HG03045 (cell line): ENCODE measurements at regions not wholly inside any gene's neighbourhood (a gene's known extent, or its start where the extent isn't known, plus 50 kb on each side); places are given as distances from the start of the nearest gene placed in this dataset.
A peak's percentile ranks its signal among the peaks of the same experiment; 100 is the strongest.

Source experiments
- ATAC-seq: cut with Tn5 transposase; IDR thresholded peaks from one replicate; pipeline ENCODE4 v1.9.1; 2021; ENCODE audit warnings: mild to moderate bottlenecking, moderate library complexity; ENCODE audit not compliant: unreplicated experiment

- no peak for ATAC-seq
These were observed 374.9 kb downstream of the GJA1 start for GRCh38 chr6:121810158-121811032.

GRCh38 chr6:121811106-121811505, 375.7 kb downstream of the GJA1 start:
- no peak for ATAC-seq

GRCh38 chr6:121816361-121816760, 380.9 kb downstream of the GJA1 start:
- ATAC-seq, result no peak

- no peak for ATAC-seq
These were observed 381.6 kb downstream of the GJA1 start for GRCh38 chr6:121816906-121817540.

DNA sequence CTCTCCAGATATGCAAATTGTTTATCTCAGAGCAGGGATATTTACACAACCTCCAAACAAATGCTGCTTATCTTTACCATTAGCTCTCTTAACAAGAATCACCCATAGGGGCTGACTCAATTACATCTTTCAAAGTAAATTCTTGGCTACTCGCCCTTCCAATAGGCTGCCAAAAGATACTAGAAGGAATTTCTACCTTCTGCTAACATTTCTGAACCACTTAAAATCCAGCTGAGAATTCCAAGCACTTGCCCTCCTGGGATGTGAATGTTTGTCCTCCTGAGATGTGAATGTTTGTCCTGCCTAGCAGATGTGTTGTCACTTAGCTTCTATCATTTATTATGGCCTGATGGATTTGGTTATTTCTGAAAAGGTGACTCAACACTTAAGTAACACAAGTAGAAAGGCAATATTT, 388.0 kb downstream of the GJA1 start:
- ATAC-seq, result no peak

DNA sequence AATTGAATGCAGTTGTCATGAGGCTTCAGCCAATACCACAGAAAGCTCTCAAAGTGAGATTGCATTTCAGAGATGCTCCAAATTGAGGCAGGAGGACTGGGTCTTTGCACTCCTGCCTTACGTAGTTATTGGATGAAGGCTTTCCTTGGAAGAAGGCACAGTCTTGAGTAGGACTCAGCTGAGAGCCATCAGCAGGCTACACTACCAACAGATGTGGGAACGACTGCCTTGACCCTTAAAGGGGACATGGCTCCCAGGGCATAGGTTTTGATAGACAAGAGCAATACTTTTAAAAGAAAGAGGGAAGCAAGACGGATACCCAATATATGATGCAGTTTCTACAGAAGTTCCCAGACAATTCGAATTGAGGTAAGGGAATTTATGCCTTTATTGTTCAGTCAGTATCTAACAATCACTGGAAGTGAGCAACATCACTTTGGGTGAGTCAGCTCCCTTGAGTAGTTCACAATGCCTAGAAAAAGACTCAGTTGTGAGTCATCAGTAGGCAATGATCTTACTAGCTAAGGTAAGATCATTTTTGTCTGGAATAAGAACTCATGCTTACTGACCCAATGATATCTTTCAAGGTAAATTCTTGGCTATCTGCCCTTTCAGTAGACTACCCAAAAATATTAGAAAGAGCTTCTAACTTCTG, 390.8 kb downstream of the GJA1 start:
- no peak for ATAC-seq

- no peak for ATAC-seq
These were observed 392.9 kb downstream of the GJA1 start for GRCh38 chr6:121828146-121828886.

DNA sequence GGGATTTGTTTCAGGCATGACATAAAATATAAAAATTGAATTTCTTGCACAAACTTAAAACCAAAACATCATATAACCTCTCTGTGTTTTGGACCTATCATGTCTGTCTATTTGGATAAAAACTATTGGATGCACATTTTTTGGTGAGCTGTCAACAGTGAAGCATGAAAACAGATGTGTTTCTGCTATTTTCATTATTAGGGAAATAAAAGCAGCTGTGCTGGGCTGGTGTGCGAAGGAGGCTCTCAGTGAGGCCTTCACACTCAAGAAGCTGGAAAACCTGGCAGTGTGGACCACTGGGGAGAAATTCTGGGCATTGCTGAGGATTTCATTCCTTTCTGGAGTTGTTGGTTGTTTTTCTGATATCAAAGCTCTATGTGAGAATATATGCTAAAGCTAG, 395.3 kb downstream of the GJA1 start:
- no peak for ATAC-seq

- ATAC-seq, result no peak
These were observed 400.2 kb downstream of the GJA1 start for GRCh38 chr6:121835662-121836061.

DNA sequence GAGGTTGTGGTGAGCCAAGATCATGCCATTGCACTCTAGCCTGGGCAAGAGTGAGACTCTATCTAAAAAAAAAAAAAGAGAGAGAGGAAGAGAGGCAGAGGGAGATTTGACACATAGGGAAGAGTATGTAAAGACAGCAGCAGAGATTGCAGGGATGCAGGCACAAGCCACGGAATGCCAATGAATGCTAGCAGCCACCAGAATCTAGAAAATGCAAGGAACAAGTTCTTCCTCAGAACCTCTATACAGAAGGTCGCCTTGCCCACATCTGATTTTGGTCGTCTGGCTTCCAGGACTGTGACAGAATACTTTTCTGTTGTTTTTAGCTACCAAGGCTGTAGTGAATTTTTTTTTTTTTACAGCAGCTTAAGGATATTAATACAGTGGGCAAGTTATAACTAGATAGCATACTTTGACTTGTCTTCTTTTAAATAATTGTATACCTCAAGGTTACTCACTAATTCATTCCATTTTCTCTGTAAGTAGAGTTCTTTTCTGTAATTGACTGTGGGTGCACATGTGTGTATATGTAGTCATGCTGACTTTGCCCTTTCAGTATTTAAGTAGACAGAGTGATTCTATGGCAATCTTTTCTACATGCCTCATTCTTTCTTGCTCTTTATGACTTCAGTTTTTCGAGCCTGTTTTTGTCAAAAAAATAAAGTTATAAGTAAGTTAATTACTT, 402.2 kb downstream of the GJA1 start:
- ATAC-seq, result no peak

- ATAC-seq, result no peak
These were observed 403.4 kb downstream of the GJA1 start for GRCh38 chr6:121838842-121839241.

DNA sequence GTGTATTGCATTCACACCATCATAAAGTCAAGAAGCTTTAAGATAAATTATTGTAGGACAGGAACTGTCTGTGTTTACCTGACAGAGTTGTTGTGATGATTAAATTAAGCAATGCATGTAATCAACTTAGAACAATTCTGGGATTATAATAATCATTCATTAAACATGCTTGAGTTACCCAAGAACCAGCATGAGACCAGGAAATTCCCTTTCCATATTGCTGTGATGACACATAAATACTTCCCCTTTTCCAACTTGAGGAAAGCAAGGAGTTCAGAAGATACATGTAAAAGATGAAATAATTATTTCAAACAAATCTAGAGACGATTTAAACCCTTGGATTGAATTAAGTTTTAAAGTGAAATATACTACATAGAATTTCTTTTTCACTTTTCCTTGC, 404.4 kb downstream of the GJA1 start:
- no peak for ATAC-seq

DNA sequence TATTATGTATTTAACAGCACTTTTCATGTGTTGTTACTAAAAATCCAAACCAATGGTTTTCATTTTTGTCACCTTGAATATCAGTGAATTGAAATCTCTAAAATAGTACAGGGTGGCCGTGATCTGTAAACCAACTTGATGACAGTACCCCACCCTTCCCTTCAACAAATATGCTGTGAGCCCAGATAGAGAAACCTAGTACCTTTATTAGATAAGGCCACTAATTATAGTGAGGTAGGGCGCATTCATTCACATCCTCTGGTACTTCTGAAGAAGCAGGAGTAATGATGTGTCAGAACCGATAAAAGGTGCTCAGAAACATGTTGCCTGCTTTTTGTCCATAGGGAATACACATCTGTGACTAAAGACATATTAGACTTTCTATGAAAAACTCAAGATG, 409.5 kb downstream of the GJA1 start:
- ATAC-seq, result no peak

GRCh38 chr6:121847806-121848522, 412.5 kb downstream of the GJA1 start:
- no peak for ATAC-seq

DNA sequence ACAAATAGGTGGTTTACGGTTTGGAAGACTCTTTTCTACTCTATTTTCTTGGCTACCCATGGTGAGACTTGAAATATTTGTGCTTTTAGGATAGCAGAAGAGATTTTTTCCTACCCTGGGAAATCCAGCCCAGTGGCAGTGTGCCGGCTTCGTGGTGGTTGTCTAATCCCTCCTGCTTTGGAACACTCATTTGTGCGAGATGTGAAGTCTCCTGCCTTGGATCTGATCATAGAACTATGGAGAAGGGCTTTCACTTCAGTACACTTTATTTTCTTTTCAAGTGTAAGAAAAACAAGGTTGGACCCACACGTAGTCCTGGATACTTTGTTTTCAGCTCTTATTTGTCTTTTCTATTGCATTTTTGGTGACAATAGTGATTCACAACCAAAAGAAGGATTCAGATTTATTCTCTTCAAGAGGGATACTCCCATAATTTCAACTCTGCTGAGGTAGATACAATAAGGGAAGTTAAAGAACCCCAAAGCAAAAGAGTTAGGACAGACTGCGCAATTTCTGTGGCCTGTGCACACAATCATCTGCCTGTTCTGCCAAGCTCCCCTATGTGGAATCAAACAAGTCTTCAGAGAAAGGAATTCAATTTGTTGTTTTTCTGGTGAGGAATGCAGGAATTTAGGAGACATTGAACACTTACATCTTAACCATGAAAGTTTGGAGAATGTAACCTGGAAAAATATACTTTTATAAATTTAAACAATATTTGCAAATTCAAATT, 413.2 kb downstream of the GJA1 start:
- no peak for ATAC-seq

GRCh38 chr6:121849477-121849876, 414.0 kb downstream of the GJA1 start:
- peak; percentile 81 for ATAC-seq

DNA sequence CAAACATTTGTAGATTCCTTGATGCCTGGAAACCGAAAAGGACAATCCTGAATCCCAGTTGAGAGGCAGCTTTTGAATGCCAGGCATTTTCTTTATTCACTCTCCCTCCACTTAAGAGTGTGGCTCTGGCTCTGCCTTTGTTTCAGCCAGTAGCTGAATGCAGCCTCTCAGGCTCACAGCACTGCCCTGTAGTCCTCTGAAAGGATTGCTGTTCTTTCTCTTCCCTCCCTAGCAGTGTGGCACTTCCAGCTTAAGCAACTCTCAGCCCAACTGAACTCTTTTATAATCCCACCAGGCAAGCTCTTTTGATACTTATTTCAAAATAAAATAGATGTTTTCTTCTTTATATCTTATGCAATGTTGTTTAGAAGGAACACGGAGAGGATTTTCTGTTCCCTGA, 415.6 kb downstream of the GJA1 start:
- ATAC-seq, result no peak

- ATAC-seq, result no peak
These were observed 418.2 kb downstream of the GJA1 start for GRCh38 chr6:121853686-121854085.

DNA sequence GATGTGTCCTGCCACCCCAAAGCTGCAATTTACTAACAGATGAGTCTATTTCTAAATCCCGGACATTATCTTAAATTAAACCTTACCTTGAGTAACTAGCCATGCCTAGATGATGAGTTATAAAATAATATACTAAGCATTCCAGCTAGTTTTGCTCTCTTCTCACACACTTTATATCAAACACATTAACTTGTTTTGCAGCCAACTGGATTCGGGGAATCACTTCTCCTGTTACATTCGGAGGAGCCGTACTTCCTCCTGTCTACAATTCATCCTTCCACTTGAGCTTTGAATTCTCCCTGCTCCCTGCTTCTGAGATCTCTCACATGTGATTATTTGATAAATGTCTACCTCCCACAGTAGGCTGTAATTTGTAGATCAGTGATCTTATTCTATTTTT, 420.1 kb downstream of the GJA1 start:
- no peak for ATAC-seq
